ENCODE measurements at regions not wholly inside any gene's neighbourhood (a gene's known extent, or its start where the extent isn't known, plus 50 kb on each side); places are given as distances from the start of the nearest gene placed in this dataset.

GRCh38 chr2:118241128-118241527 is 152.9 kb downstream of the INSIG2 start:
- Histone ChIP-seq H3K4me1 (ENCODE audit: control insufficient read depth in 2 of 2, insufficient read depth in 2 of 2, low read length in 2 of 2) (no peaks in the 10 kb centered on the region), H3K27ac (ENCODE audit: low read depth in 1 of 2, low read length in 1 of 2) (no peak overlapping the region), H3K36me3 (ENCODE audit: control insufficient read depth in 2 of 2, insufficient read depth in 2 of 2, low read length in 1 of 2) (no peaks in the 10 kb centered on the region), H3K27me3 (ENCODE audit: control insufficient read depth in 2 of 2, insufficient read depth in 1 of 2, low read length in 1 of 2) (no peaks in the 10 kb centered on the region), H3K9me3 (ENCODE audit: control insufficient read depth in 2 of 2, insufficient read depth in 1 of 2, low read length in 1 of 2) (no peaks in the 10 kb centered on the region), H3K4me3 (ENCODE audit: low read length in 2 of 2) (no peak overlapping the region)
- DNase-seq (ENCODE audit: low read depth in 6 of 9, low spot score in 9 of 9) = no peak
- 80% methylated on average over 8 of the region's 8 CpGs for WGBS

DNA sequence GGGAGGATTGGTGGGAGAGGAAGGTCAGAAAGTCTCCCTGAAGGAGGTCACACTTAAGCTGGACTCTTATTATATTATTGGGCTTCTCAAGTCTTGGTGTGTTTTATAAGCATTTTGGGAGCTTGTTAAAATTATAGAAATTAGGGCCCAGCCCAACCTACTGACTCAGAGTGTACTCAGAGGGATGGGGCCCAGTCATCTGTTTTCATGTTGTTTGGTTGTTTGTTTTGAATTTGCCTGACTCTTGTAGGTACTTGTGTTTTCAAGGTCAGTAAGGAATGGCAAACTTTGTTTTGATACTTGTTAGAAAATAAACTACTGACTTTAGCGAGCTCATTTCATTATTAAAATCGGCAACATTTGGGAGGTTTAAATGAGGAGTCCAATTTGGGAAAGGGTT is 152.0 kb downstream of the INSIG2 start:
- Histone ChIP-seq H3K27me3 (ENCODE audit: control insufficient read depth in 2 of 2, insufficient read depth in 1 of 2, low read length in 1 of 2) (no peaks in the 10 kb centered on the region), H3K9me3 (ENCODE audit: control insufficient read depth in 2 of 2, insufficient read depth in 1 of 2, low read length in 1 of 2) (no peaks in the 10 kb centered on the region), H3K27ac (ENCODE audit: low read depth in 1 of 2, low read length in 1 of 2) (no peak overlapping the region), H3K4me3 (ENCODE audit: low read length in 2 of 2) (no peak overlapping the region), H3K36me3 (ENCODE audit: control insufficient read depth in 2 of 2, insufficient read depth in 2 of 2, low read length in 1 of 2) (no peaks in the 10 kb centered on the region), H3K4me1 (ENCODE audit: control insufficient read depth in 2 of 2, insufficient read depth in 2 of 2, low read length in 2 of 2) (no peaks in the 10 kb centered on the region)
- 96% methylated on average over 2 of the region's 2 CpGs for WGBS
- no peak for DNase-seq (ENCODE audit: low read depth in 6 of 9, low spot score in 9 of 9)

DNA sequence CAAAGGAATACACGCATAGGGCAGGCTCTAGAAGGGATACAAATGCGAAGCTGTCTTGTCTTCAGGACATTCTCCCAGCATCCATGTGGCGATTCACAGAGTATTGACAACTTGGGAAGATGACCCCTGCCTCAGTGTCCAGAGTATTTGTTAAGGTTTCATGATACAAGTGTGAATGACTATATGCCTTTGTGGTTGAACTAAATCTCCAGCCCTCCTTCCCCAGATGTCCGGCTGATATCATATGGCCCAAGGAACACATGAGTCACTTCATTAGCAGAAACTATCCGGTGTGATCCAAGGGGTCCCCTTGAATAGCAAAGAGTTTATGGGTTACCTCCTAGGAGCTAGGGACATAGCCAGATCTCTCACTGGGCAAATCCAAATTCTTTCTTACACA is 151.0 kb downstream of the INSIG2 start:
- Histone ChIP-seq H3K27ac (ENCODE audit: low read depth in 1 of 2, low read length in 1 of 2) (no peak overlapping the region), H3K9me3 (ENCODE audit: control insufficient read depth in 2 of 2, insufficient read depth in 1 of 2, low read length in 1 of 2) (no peaks in the 10 kb centered on the region), H3K27me3 (ENCODE audit: control insufficient read depth in 2 of 2, insufficient read depth in 1 of 2, low read length in 1 of 2) (no peaks in the 10 kb centered on the region), H3K4me3 (ENCODE audit: low read length in 2 of 2) (no peak overlapping the region), H3K36me3 (ENCODE audit: control insufficient read depth in 2 of 2, insufficient read depth in 2 of 2, low read length in 1 of 2) (no peaks in the 10 kb centered on the region), H3K4me1 (ENCODE audit: control insufficient read depth in 2 of 2, insufficient read depth in 2 of 2, low read length in 2 of 2) (no peaks in the 10 kb centered on the region)
- WGBS = 96% methylated on average over 5 of the region's 5 CpGs
- no peak for DNase-seq (ENCODE audit: low read depth in 6 of 9, low spot score in 9 of 9)

DNA sequence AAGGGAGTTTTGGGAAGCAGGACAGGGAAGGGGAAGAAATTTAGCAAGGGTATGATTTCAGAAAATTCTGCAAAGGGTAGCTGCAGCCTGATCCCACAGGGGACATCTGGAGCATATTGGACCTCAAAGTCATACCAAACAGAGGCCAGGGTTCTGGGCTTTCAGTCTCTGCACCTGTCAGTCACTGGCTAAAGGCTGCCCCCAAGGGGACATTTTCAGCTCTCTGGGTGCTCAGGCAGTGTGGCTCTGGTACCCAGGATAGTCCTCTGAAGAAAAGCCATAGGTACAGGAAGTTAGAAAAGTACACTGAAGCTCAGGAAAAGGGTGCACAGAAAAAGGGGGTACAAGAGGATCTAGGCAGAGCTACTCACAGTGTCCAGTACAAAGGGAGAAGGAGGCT is 149.2 kb downstream of the INSIG2 start:
- no peak overlapping the region for H3K4me3 ChIP-seq (ENCODE audit: low read length in 2 of 2)
- H3K9me3 ChIP-seq (ENCODE audit: control insufficient read depth in 2 of 2, insufficient read depth in 1 of 2, low read length in 1 of 2) = no peaks in the 10 kb centered on the region
- peaks cover 0 to 2% of the 10 kb centered on the region in 2 donors for H3K27me3 ChIP-seq (ENCODE audit: control insufficient read depth in 2 of 2, insufficient read depth in 1 of 2, low read length in 1 of 2)
- no peak for DNase-seq (ENCODE audit: low read depth in 6 of 9, low spot score in 9 of 9)
- H3K27ac ChIP-seq (ENCODE audit: low read depth in 1 of 2, low read length in 1 of 2) = no peak overlapping the region
- no peaks in the 10 kb centered on the region for H3K36me3 ChIP-seq (ENCODE audit: control insufficient read depth in 2 of 2, insufficient read depth in 2 of 2, low read length in 1 of 2)
- H3K4me1 ChIP-seq (ENCODE audit: control insufficient read depth in 2 of 2, insufficient read depth in 2 of 2, low read length in 2 of 2) = no peaks in the 10 kb centered on the region

DNA sequence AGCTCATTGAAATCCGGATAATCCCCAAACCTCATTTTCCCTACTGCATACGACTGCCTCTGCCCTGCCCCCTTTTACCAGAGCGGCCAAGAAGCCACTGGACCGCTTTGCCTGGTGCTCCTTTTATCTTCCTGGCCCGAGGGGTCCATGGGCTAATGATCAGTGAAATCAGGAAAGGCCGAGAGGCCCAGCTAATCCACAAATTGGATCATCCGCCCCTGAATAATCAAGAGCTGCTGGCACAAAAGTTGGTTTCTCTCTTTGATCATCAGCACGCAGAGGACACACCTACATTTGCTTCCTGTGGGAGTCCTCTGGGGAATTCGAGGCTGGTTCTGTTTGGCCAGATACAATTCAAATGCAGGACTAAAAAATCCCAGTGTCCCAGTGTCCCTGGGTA is 144.5 kb downstream of the INSIG2 start:
- H3K36me3 ChIP-seq (ENCODE audit: control insufficient read depth in 2 of 2, insufficient read depth in 2 of 2, low read length in 1 of 2) = no peaks in the 10 kb centered on the region
- H3K27ac ChIP-seq (ENCODE audit: low read depth in 1 of 2, low read length in 1 of 2) = no peak overlapping the region
- peaks cover 6 to 16% of the 10 kb centered on the region in 2 donors for H3K27me3 ChIP-seq (ENCODE audit: control insufficient read depth in 2 of 2, insufficient read depth in 1 of 2, low read length in 1 of 2)
- no peaks in the 10 kb centered on the region for H3K4me1 ChIP-seq (ENCODE audit: control insufficient read depth in 2 of 2, insufficient read depth in 2 of 2, low read length in 2 of 2)
- DNase-seq (ENCODE audit: low read depth in 6 of 9, low spot score in 9 of 9) = no peak
- no peak overlapping the region for H3K4me3 ChIP-seq (ENCODE audit: low read length in 2 of 2)
- no peaks in the 10 kb centered on the region for H3K9me3 ChIP-seq (ENCODE audit: control insufficient read depth in 2 of 2, insufficient read depth in 1 of 2, low read length in 1 of 2)
- whole genome bisulfite sequencing = 71% methylated on average over 9 of the region's 9 CpGs

- H3K36me3 ChIP-seq (ENCODE audit: control insufficient read depth in 2 of 2, insufficient read depth in 2 of 2, low read length in 1 of 2) = no peaks in the 10 kb centered on the region
- H3K27me3 ChIP-seq (ENCODE audit: control insufficient read depth in 2 of 2, insufficient read depth in 1 of 2, low read length in 1 of 2) = peaks cover 7 to 19% of the 10 kb centered on the region in 2 donors
- no peaks in the 10 kb centered on the region for H3K9me3 ChIP-seq (ENCODE audit: control insufficient read depth in 2 of 2, insufficient read depth in 1 of 2, low read length in 1 of 2)
- H3K4me3 ChIP-seq (ENCODE audit: low read length in 2 of 2) = no peak overlapping the region
- H3K27ac ChIP-seq (ENCODE audit: low read depth in 1 of 2, low read length in 1 of 2) = no peak overlapping the region
- no peak for DNase-seq (ENCODE audit: low read depth in 6 of 9, low spot score in 9 of 9)
- 91% methylated on average over 3 of the region's 3 CpGs for WGBS
- H3K4me1 ChIP-seq (ENCODE audit: control insufficient read depth in 2 of 2, insufficient read depth in 2 of 2, low read length in 2 of 2) = no peaks in the 10 kb centered on the region
Measured at GRCh38 chr2:118232391-118232790, 144.1 kb downstream of the INSIG2 start.

- peaks cover 7 to 26% of the 10 kb centered on the region in 2 donors for H3K27me3 ChIP-seq (ENCODE audit: control insufficient read depth in 2 of 2, insufficient read depth in 1 of 2, low read length in 1 of 2)
- DNase-seq (ENCODE audit: low read depth in 6 of 9, low spot score in 9 of 9) = no peak
- H3K4me3 ChIP-seq (ENCODE audit: low read length in 2 of 2) = no peak overlapping the region
- 87% methylated on average over 6 of the region's 6 CpGs for WGBS
- H3K9me3 ChIP-seq (ENCODE audit: control insufficient read depth in 2 of 2, insufficient read depth in 1 of 2, low read length in 1 of 2) = no peaks in the 10 kb centered on the region
- H3K27ac ChIP-seq (ENCODE audit: low read depth in 1 of 2, low read length in 1 of 2) = no peak overlapping the region
- no peaks in the 10 kb centered on the region for H3K4me1 ChIP-seq (ENCODE audit: control insufficient read depth in 2 of 2, insufficient read depth in 2 of 2, low read length in 2 of 2)
- no peaks in the 10 kb centered on the region for H3K36me3 ChIP-seq (ENCODE audit: control insufficient read depth in 2 of 2, insufficient read depth in 2 of 2, low read length in 1 of 2)
Measured at GRCh38 chr2:118231759-118232158, 143.5 kb downstream of the INSIG2 start.

DNA sequence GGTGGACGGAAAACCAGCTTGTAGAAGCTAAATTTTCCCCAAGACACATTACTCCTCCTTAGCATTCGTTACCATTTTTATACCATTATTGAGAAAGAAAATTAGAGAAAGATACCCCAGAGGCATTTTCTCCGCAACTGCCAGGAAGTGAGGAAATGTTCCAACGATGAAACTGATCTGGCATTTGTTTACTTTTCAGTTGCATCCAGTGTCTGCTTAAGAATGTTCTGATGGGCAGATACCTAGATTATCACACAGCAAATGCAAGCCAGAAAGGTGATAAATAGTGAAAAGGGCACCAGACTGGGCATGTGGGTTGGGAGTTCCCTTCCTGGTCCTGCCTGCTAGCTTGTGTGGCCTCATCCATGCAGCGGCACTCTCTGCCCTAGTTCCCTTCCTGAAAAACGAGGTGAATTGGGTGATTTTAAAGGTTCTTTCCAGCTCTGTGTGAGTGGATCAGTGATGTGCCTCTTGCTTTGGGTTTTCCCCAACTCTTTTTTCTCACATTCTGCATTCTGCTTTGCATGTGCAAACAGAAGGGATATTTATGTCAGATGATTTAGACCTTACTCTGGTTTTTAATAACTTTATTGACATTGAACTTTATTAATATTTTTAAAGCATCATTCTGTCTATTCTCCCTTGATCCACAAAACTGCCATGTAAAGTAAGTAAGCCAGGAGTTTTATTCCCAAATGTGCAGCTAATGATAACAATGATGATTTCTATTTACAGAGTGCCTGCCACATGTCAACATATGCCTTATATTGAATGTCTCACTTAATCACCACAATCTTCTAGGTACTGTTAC is 139.6 kb downstream of the INSIG2 start:
- 68% methylated on average over 6 of the region's 6 CpGs for WGBS
- H3K4me3 ChIP-seq (ENCODE audit: low read length in 2 of 2) = no peak overlapping the region
- no peak for DNase-seq (ENCODE audit: low read depth in 6 of 9, low spot score in 9 of 9)
- H3K9me3 ChIP-seq (ENCODE audit: control insufficient read depth in 2 of 2, insufficient read depth in 1 of 2, low read length in 1 of 2) = no peaks in the 10 kb centered on the region
- peaks cover 7 to 15% of the 10 kb centered on the region in 2 donors for H3K4me1 ChIP-seq (ENCODE audit: control insufficient read depth in 2 of 2, insufficient read depth in 2 of 2, low read length in 2 of 2)
- no peaks in the 10 kb centered on the region for H3K36me3 ChIP-seq (ENCODE audit: control insufficient read depth in 2 of 2, insufficient read depth in 2 of 2, low read length in 1 of 2)
- no peak overlapping the region for H3K27ac ChIP-seq (ENCODE audit: low read depth in 1 of 2, low read length in 1 of 2)
- H3K27me3 ChIP-seq (ENCODE audit: control insufficient read depth in 2 of 2, insufficient read depth in 1 of 2, low read length in 1 of 2) = peaks cover 29 to 62% of the 10 kb centered on the region in 2 donors

- WGBS = 56% methylated on average over 9 of the region's 9 CpGs
- H3K27ac ChIP-seq (ENCODE audit: low read depth in 1 of 2, low read length in 1 of 2) = no peak overlapping the region
Measured at GRCh38 chr2:118225666-118226065, 137.4 kb downstream of the INSIG2 start.

More at GRCh38 chr2:118225666-118226065, 137.4 kb downstream of the INSIG2 start:
- no peaks in the 10 kb centered on the region for H3K36me3 ChIP-seq (ENCODE audit: control insufficient read depth in 2 of 2, insufficient read depth in 2 of 2, low read length in 1 of 2)
- H3K4me1 ChIP-seq (ENCODE audit: control insufficient read depth in 2 of 2, insufficient read depth in 2 of 2, low read length in 2 of 2) = peaks cover 7 to 15% of the 10 kb centered on the region in 2 donors
- peaks cover 38 to 78% of the 10 kb centered on the region in 2 donors for H3K27me3 ChIP-seq (ENCODE audit: control insufficient read depth in 2 of 2, insufficient read depth in 1 of 2, low read length in 1 of 2)
- no peak for DNase-seq (ENCODE audit: low read depth in 6 of 9, low spot score in 9 of 9)
- no peak overlapping the region for H3K4me3 ChIP-seq (ENCODE audit: low read length in 2 of 2)
- no peaks in the 10 kb centered on the region for H3K9me3 ChIP-seq (ENCODE audit: control insufficient read depth in 2 of 2, insufficient read depth in 1 of 2, low read length in 1 of 2)
